ENCODE measurements at regions not wholly inside any gene's neighbourhood (a gene's known extent, or its start where the extent isn't known, plus 50 kb on each side); places are given as distances from the start of the nearest gene placed in this dataset.

DNA sequence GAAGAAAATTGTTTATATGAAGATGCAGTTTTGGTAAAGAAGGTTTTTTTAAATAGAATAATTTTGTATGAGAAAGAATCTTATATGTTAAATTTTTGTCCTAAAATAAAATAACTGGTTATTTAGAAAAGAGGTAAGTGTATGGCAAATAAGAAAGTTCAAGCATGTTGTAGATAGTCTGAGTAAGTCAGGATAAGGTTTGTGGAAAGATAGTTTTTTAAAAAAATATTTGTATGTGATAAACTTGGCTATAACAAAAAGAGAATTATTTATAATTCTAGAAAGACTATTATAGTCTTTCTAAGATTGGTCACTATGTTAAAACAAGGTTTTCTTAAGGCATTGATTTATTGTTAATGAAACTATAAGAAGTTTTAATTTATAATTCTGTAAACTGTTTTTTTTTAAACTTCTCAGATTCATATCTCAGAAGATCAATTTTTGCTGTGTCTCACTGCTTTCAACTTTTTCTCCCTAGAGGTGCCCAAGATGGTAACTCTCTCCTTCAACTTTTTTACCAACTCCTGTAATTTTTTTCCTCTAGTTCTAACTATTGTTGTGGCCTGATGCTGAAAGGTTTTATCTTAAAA is 698.6 kb downstream of the CCSER2 start:
- intact Hi-C loops (cut with DNase I; ENCODE audit: low total_unique reads) (no loop called here), in situ Hi-C loops (cut with MboI; ENCODE audit: low sequenced_read_pairs in 4 of 4) (no loop called here)
- TF ChIP-seq POLR2A (IDR thresholded peaks at IDR 0.05), result no peak
- TF ChIP-seq, protein P1, sequence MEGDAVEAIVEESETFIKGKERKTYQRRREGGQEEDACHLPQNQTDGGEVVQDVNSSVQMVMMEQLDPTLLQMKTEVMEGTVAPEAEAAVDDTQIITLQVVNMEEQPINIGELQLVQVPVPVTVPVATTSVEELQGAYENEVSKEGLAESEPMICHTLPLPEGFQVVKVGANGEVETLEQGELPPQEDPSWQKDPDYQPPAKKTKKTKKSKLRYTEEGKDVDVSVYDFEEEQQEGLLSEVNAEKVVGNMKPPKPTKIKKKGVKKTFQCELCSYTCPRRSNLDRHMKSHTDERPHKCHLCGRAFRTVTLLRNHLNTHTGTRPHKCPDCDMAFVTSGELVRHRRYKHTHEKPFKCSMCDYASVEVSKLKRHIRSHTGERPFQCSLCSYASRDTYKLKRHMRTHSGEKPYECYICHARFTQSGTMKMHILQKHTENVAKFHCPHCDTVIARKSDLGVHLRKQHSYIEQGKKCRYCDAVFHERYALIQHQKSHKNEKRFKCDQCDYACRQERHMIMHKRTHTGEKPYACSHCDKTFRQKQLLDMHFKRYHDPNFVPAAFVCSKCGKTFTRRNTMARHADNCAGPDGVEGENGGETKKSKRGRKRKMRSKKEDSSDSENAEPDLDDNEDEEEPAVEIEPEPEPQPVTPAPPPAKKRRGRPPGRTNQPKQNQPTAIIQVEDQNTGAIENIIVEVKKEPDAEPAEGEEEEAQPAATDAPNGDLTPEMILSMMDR (IDR thresholded peaks at IDR 0.05 in 4 of 5, conservative IDR thresholded peaks at IDR 0.05 in 1 of 5), result no peak
- DNase-seq (no peak), ATAC-seq (no peak)
- H3K27me3 ChIP-seq, result no peaks in the 10 kb centered on the region
- no peak overlapping the region for H3K4me3 ChIP-seq
- no peak overlapping the region for H3K27ac ChIP-seq
- H3K36me3 ChIP-seq, result no peaks in the 10 kb centered on the region
- H3K4me1 ChIP-seq, result no peaks in the 10 kb centered on the region
- no peaks in the 10 kb centered on the region for H3K9me3 ChIP-seq

DNA sequence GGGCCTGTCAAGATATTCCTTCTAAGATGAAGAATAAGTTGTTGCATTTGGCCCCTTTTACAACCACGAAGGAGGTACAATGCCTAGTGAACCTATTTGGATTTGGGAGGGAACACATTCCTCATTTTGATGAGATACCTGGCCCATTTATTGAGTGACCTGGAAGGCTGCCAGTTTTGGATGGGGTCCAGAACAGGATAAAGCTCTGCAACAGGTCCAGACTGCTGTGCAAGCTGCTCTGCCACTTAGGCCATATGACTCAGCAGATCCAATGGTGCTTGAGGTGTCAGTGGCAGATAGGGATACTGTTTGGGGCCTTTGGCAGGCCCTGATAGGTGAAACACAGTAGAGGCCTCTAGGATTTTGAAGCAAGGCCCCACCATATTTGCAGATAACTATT is 704.6 kb downstream of the CCSER2 start:
- no peaks in the 10 kb centered on the region for H3K4me1 ChIP-seq
- H3K36me3 ChIP-seq, result no peaks in the 10 kb centered on the region
- ATAC-seq (no peak), DNase-seq (no peak)
- H3K4me3 ChIP-seq, result no peak overlapping the region
- in situ Hi-C loops (cut with MboI; ENCODE audit: low sequenced_read_pairs in 4 of 4), result no loop called here
- intact Hi-C loops (cut with DNase I; ENCODE audit: low total_unique reads), result no loop called here
- no peaks in the 10 kb centered on the region for H3K27me3 ChIP-seq
- H3K27ac ChIP-seq, result no peak overlapping the region
- TF ChIP-seq, protein P1 (IDR thresholded peaks at IDR 0.05 in 4 of 5, conservative IDR thresholded peaks at IDR 0.05 in 1 of 5), result no peak
- H3K9me3 ChIP-seq, result no peaks in the 10 kb centered on the region

DNA sequence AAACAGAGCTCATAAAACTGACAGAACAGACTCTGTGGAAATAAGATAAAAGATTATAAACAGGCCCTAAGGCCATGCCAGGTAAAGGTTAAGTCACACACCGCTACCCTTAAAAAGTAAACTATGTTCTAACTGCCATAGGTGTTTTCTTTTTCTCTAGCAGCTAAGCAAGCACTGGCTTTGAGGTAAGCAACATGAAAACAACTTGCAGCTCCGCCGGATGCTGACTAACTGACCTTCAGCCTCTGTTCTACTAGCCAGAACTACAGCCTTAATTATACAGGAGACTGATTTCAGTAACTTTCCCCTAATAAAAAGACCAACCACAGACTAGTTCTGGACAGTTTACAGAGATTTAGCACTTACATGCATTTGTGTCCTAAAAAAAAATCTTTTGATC is 708.3 kb downstream of the CCSER2 start:
- no peak for TF ChIP-seq POLR2A (IDR thresholded peaks at IDR 0.05)
- TF ChIP-seq, protein P1 (IDR thresholded peaks at IDR 0.05 in 4 of 5, conservative IDR thresholded peaks at IDR 0.05 in 1 of 5), result no peak
- in situ Hi-C loops (cut with MboI; ENCODE audit: low sequenced_read_pairs in 4 of 4), result no loop called here
- intact Hi-C loops (cut with DNase I; ENCODE audit: low total_unique reads), result no loop called here
- ATAC-seq, result no peak
- Histone ChIP-seq H3K4me1 (no peaks in the 10 kb centered on the region), H3K27me3 (no peaks in the 10 kb centered on the region), H3K9me3 (no peaks in the 10 kb centered on the region), H3K27ac (no peak overlapping the region), H3K36me3 (no peaks in the 10 kb centered on the region), H3K4me3 (no peak overlapping the region)
- DNase-seq, result no peak

DNA sequence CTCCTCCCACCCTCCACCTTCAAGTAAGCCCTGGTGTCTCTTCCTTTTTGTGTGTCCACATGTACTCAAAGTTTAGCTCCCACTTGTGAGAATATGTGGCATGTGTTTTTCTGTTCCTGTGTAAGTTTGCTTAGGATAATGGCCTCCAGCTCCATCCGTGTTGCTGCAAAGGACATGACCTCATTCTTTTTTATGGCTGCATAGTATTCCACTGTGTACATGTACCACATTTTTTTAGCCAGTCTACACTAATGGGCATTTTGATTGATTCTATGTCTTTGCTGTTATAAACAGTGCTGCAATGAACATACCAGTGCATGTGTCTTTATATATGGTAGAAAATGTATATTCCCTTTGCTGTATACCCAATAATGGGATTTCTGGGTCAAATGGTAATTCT is 710.9 kb downstream of the CCSER2 start:
- no peaks in the 10 kb centered on the region for H3K9me3 ChIP-seq
- in situ Hi-C loops (cut with MboI; ENCODE audit: low sequenced_read_pairs in 4 of 4), result no loop called here
- no peak for DNase-seq
- no peaks in the 10 kb centered on the region for H3K27me3 ChIP-seq
- ATAC-seq, result no peak
- TF ChIP-seq POLR2A (IDR thresholded peaks at IDR 0.05), result no peak
- TF ChIP-seq, protein P1 (IDR thresholded peaks at IDR 0.05 in 4 of 5, conservative IDR thresholded peaks at IDR 0.05 in 1 of 5), result no peak
- no peak overlapping the region for H3K27ac ChIP-seq
- no peaks in the 10 kb centered on the region for H3K4me1 ChIP-seq
- intact Hi-C loops (cut with DNase I; ENCODE audit: low total_unique reads), result no loop called here
- no peak overlapping the region for H3K4me3 ChIP-seq
- no peaks in the 10 kb centered on the region for H3K36me3 ChIP-seq

DNA sequence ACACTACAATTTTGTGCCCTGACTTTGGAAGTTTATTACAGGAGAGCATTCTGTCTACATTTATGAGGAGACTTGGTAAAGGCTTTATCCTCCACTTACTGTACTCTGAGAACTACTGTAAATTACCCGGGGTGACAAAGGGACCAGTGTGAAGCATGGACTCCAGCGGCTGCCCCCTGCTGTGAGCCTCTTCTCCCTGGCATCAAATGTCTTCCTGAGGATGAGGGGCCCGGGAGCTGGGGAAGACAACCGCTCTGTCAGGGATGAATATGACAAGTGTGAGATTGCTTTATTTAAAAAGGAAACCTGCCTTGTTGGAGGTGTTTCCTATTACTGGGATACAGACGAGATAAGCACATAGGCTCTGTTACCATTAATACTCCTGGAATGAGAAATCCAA is 714.8 kb downstream of the CCSER2 start:
- in situ Hi-C loops (cut with MboI; ENCODE audit: low sequenced_read_pairs in 4 of 4), result no loop called here
- H3K9me3 ChIP-seq, result no peaks in the 10 kb centered on the region
- ATAC-seq (no peak), DNase-seq (no peak)
- TF ChIP-seq POLR2A (IDR thresholded peaks at IDR 0.05), result no peak
- TF ChIP-seq, protein P1 (IDR thresholded peaks at IDR 0.05 in 4 of 5, conservative IDR thresholded peaks at IDR 0.05 in 1 of 5), result no peak
- intact Hi-C loops (cut with DNase I; ENCODE audit: low total_unique reads), result no loop called here
- H3K27ac ChIP-seq, result no peak overlapping the region
- H3K36me3 ChIP-seq, result no peaks in the 10 kb centered on the region
- H3K27me3 ChIP-seq, result no peaks in the 10 kb centered on the region
- no peak overlapping the region for H3K4me3 ChIP-seq
- H3K4me1 ChIP-seq, result no peaks in the 10 kb centered on the region
